ENCODE measurements at regions not wholly inside any gene's neighbourhood (a gene's known extent, or its start where the extent isn't known, plus 50 kb on each side); places are given as distances from the start of the nearest gene placed in this dataset.
A peak's percentile ranks its signal among the peaks of the same experiment; 100 is the strongest.

GRCh38 chr6:21514288-21514687 is 79.3 kb upstream of the SOX4 start:
- no peak overlapping the region for H3K27ac ChIP-seq (ENCODE audit: low read depth, low read length)
- H4K8ac ChIP-seq (ENCODE audit: low read depth, low read length): no peak overlapping the region
- H3K18ac ChIP-seq (ENCODE audit: low read length): no peak overlapping the region
- no peaks in the 10 kb centered on the region for H3K9me3 ChIP-seq (ENCODE audit: insufficient read depth, low read depth, low read length)
- no peak overlapping the region for H4K12ac ChIP-seq (ENCODE audit: low read depth, low read length)
- DNase-seq: no peak
- H2BK120ac ChIP-seq (ENCODE audit: insufficient read depth, low read length, poor library complexity): no peak overlapping the region
- H3K36me3 ChIP-seq (ENCODE audit: control insufficient read depth in 1 of 2, insufficient read depth in 2 of 2, low read length in 2 of 2): no peaks in the 10 kb centered on the region
- H3K4me3 ChIP-seq (ENCODE audit: low read depth, low read length): no peak overlapping the region
- no peaks in the 10 kb centered on the region for H3K27me3 ChIP-seq (ENCODE audit: insufficient read depth, low read length)
- H2BK5ac ChIP-seq (ENCODE audit: low read depth, low read length, poor library complexity): no peak overlapping the region
- no peak overlapping the region for H2AK5ac ChIP-seq (ENCODE audit: low read length)
- no CpG with 5 or more reads among the region's 4 CpGs for WGBS (ENCODE audit: extremely low coverage, insufficient coverage, insufficient read length)
- H3K79me2 ChIP-seq (ENCODE audit: control insufficient read depth, insufficient read depth, low read length, poor library complexity): no peaks in the 10 kb centered on the region
- H3K23ac ChIP-seq (ENCODE audit: low read length): no peak overlapping the region
- no peak overlapping the region for H3K9ac ChIP-seq (ENCODE audit: low read length)
- no peaks in the 10 kb centered on the region for H3K79me1 ChIP-seq (ENCODE audit: low read length)
- H3K4me1 ChIP-seq (ENCODE audit: control insufficient read depth in 1 of 2, insufficient read depth in 2 of 2, low read length in 2 of 2): no peaks in the 10 kb centered on the region
- H3K4ac ChIP-seq (ENCODE audit: low read depth, low read length): no peak overlapping the region
- no peak overlapping the region for H4K91ac ChIP-seq (ENCODE audit: low read depth, low read length)
- H3K14ac ChIP-seq (ENCODE audit: low read length): no peak overlapping the region
- H2AFZ ChIP-seq (ENCODE audit: insufficient read depth, low read length, poor library complexity): no peak overlapping the region
- no peak overlapping the region for H3K4me2 ChIP-seq (ENCODE audit: low read length)
- H2BK12ac ChIP-seq (ENCODE audit: low read length): peak overlapping the region; percentile 64

- WGBS (ENCODE audit: extremely low coverage, insufficient coverage, insufficient read length): no CpG with 5 or more reads among the region's 4 CpGs
- no peak overlapping the region for H2BK120ac ChIP-seq (ENCODE audit: insufficient read depth, low read length, poor library complexity)
- no peak overlapping the region for H4K8ac ChIP-seq (ENCODE audit: low read depth, low read length)
- no peaks in the 10 kb centered on the region for H3K4me1 ChIP-seq (ENCODE audit: control insufficient read depth in 1 of 2, insufficient read depth in 2 of 2, low read length in 2 of 2)
- H3K79me2 ChIP-seq (ENCODE audit: control insufficient read depth, insufficient read depth, low read length, poor library complexity): no peaks in the 10 kb centered on the region
- H2AK5ac ChIP-seq (ENCODE audit: low read length): no peak overlapping the region
- no peak overlapping the region for H3K18ac ChIP-seq (ENCODE audit: low read length)
- H4K91ac ChIP-seq (ENCODE audit: low read depth, low read length): no peak overlapping the region
- H4K12ac ChIP-seq (ENCODE audit: low read depth, low read length): no peak overlapping the region
- H3K4me3 ChIP-seq (ENCODE audit: low read depth, low read length): no peak overlapping the region
- H3K14ac ChIP-seq (ENCODE audit: low read length): no peak overlapping the region
- H3K9me3 ChIP-seq (ENCODE audit: insufficient read depth, low read depth, low read length): no peaks in the 10 kb centered on the region
- H3K4me2 ChIP-seq (ENCODE audit: low read length): no peak overlapping the region
- H3K4ac ChIP-seq (ENCODE audit: low read depth, low read length): no peak overlapping the region
- no peak overlapping the region for H2BK5ac ChIP-seq (ENCODE audit: low read depth, low read length, poor library complexity)
- no peak for DNase-seq
- no peak overlapping the region for H3K27ac ChIP-seq (ENCODE audit: low read depth, low read length)
- no peak overlapping the region for H3K23ac ChIP-seq (ENCODE audit: low read length)
- H3K79me1 ChIP-seq (ENCODE audit: low read length): no peaks in the 10 kb centered on the region
- no peak overlapping the region for H2BK12ac ChIP-seq (ENCODE audit: low read length)
- H2AFZ ChIP-seq (ENCODE audit: insufficient read depth, low read length, poor library complexity): no peak overlapping the region
- no peak overlapping the region for H3K9ac ChIP-seq (ENCODE audit: low read length)
- H3K36me3 ChIP-seq (ENCODE audit: control insufficient read depth in 1 of 2, insufficient read depth in 2 of 2, low read length in 2 of 2): no peaks in the 10 kb centered on the region
- no peaks in the 10 kb centered on the region for H3K27me3 ChIP-seq (ENCODE audit: insufficient read depth, low read length)
Observed at GRCh38 chr6:21518317-21518716, 75.2 kb upstream of the SOX4 start.

GRCh38 chr6:21519642-21520041 is 73.9 kb upstream of the SOX4 start:
- Histone ChIP-seq H3K9ac (ENCODE audit: low read length) (no peak overlapping the region), H3K4me1 (ENCODE audit: control insufficient read depth in 1 of 2, insufficient read depth in 2 of 2, low read length in 2 of 2) (no peaks in the 10 kb centered on the region), H3K14ac (ENCODE audit: low read length) (no peak overlapping the region), H2BK120ac (ENCODE audit: insufficient read depth, low read length, poor library complexity) (no peak overlapping the region), H3K36me3 (ENCODE audit: control insufficient read depth in 1 of 2, insufficient read depth in 2 of 2, low read length in 2 of 2) (no peaks in the 10 kb centered on the region), H3K79me2 (ENCODE audit: control insufficient read depth, insufficient read depth, low read length, poor library complexity) (no peaks in the 10 kb centered on the region), H3K27ac (ENCODE audit: low read depth, low read length) (no peak overlapping the region), H3K23ac (ENCODE audit: low read length) (no peak overlapping the region), H2AFZ (ENCODE audit: insufficient read depth, low read length, poor library complexity) (no peak overlapping the region), H3K18ac (ENCODE audit: low read length) (no peak overlapping the region), H2BK5ac (ENCODE audit: low read depth, low read length, poor library complexity) (no peak overlapping the region), H3K4ac (ENCODE audit: low read depth, low read length) (no peak overlapping the region), H4K12ac (ENCODE audit: low read depth, low read length) (no peak overlapping the region), H3K79me1 (ENCODE audit: low read length) (no peaks in the 10 kb centered on the region), H4K91ac (ENCODE audit: low read depth, low read length) (no peak overlapping the region), H4K8ac (ENCODE audit: low read depth, low read length) (no peak overlapping the region), H3K4me3 (ENCODE audit: low read depth, low read length) (no peak overlapping the region), H2AK5ac (ENCODE audit: low read length) (no peak overlapping the region), H3K4me2 (ENCODE audit: low read length) (no peak overlapping the region), H3K9me3 (ENCODE audit: insufficient read depth, low read depth, low read length) (no peaks in the 10 kb centered on the region), H3K27me3 (ENCODE audit: insufficient read depth, low read length) (no peaks in the 10 kb centered on the region), H2BK12ac (ENCODE audit: low read length) (no peak overlapping the region)
- DNase-seq: no peak
- WGBS (ENCODE audit: extremely low coverage, insufficient coverage, insufficient read length): no CpG with 5 or more reads among the region's 1 CpG

GRCh38 chr6:21521276-21521675 is 72.3 kb upstream of the SOX4 start:
- Histone ChIP-seq H2AFZ (ENCODE audit: insufficient read depth, low read length, poor library complexity) (no peak overlapping the region), H3K9me3 (ENCODE audit: insufficient read depth, low read depth, low read length) (no peaks in the 10 kb centered on the region), H3K27me3 (ENCODE audit: insufficient read depth, low read length) (no peaks in the 10 kb centered on the region), H3K4me2 (ENCODE audit: low read length) (no peak overlapping the region), H2AK5ac (ENCODE audit: low read length) (no peak overlapping the region), H3K4me1 (ENCODE audit: control insufficient read depth in 1 of 2, insufficient read depth in 2 of 2, low read length in 2 of 2) (no peaks in the 10 kb centered on the region), H4K8ac (ENCODE audit: low read depth, low read length) (no peak overlapping the region), H3K27ac (ENCODE audit: low read depth, low read length) (no peak overlapping the region), H3K79me2 (ENCODE audit: control insufficient read depth, insufficient read depth, low read length, poor library complexity) (no peaks in the 10 kb centered on the region), H3K9ac (ENCODE audit: low read length) (no peak overlapping the region), H3K18ac (ENCODE audit: low read length) (no peak overlapping the region), H3K14ac (ENCODE audit: low read length) (no peak overlapping the region), H3K4me3 (ENCODE audit: low read depth, low read length) (no peak overlapping the region), H3K4ac (ENCODE audit: low read depth, low read length) (no peak overlapping the region), H4K12ac (ENCODE audit: low read depth, low read length) (no peak overlapping the region), H2BK12ac (ENCODE audit: low read length) (no peak overlapping the region), H4K91ac (ENCODE audit: low read depth, low read length) (no peak overlapping the region), H3K36me3 (ENCODE audit: control insufficient read depth in 1 of 2, insufficient read depth in 2 of 2, low read length in 2 of 2) (no peaks in the 10 kb centered on the region), H3K23ac (ENCODE audit: low read length) (no peak overlapping the region), H2BK5ac (ENCODE audit: low read depth, low read length, poor library complexity) (no peak overlapping the region), H3K79me1 (ENCODE audit: low read length) (no peaks in the 10 kb centered on the region), H2BK120ac (ENCODE audit: insufficient read depth, low read length, poor library complexity) (no peak overlapping the region)
- WGBS (ENCODE audit: extremely low coverage, insufficient coverage, insufficient read length): no CpG with 5 or more reads among the region's 4 CpGs
- DNase-seq: no peak
